Thyroid gland (tissue), 4 donors: ENCODE measurements at regions not wholly inside any gene's neighbourhood (a gene's known extent, or its start where the extent isn't known, plus 50 kb on each side); places are given as distances from the start of the nearest gene placed in this dataset.

Experiments used
- POLR2A ChIP-seq, 2 donors: fragments of 450-650 bp; IDR thresholded peaks; one replicate each; pipeline ENCODE4 v1.6.1; 2017; ENCODE audit warnings: antibody characterized with exemption in 2 of 2, mild to moderate bottlenecking in 2 of 2, moderate library complexity in 1 of 2
- TF ChIP-seq, protein P1 (sequence below), 6 experiments: fragments of 200-600 bp in 3 of 6; fragments of 450-650 bp in 3 of 6; sonication (generic) in 3 of 6; IDR thresholded peaks; one replicate each; pipeline ENCODE4 v1.5.1; 2016 to 2019; ENCODE audit warnings: antibody characterized with exemption in 6 of 6, mild to moderate bottlenecking in 2 of 6, inconsistent platforms in 1 of 6, moderate library complexity in 1 of 6

DNA sequence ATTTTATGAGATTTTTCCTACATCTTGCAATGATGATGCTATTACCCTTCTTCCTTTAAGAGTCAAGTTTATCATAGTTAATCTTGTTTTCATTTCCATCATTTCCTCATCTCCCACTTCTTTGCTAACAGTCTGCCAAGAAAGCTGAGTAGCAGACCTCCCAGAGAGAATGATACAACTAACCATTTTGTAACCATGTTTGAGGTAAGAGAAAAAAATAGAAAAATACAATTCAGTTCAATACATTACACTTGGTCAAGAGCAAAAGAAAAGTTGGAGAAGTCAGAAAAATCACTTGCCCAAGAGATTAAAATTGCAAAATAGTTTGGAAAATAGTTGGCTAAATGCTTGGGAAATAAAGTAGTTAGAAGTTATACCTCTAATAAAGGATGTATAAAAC lies 154.4 kb downstream of the ABCA8 start:
- no peak for TF ChIP-seq POLR2A (IDR thresholded peaks at IDR 0.05)
- TF ChIP-seq, protein P1, sequence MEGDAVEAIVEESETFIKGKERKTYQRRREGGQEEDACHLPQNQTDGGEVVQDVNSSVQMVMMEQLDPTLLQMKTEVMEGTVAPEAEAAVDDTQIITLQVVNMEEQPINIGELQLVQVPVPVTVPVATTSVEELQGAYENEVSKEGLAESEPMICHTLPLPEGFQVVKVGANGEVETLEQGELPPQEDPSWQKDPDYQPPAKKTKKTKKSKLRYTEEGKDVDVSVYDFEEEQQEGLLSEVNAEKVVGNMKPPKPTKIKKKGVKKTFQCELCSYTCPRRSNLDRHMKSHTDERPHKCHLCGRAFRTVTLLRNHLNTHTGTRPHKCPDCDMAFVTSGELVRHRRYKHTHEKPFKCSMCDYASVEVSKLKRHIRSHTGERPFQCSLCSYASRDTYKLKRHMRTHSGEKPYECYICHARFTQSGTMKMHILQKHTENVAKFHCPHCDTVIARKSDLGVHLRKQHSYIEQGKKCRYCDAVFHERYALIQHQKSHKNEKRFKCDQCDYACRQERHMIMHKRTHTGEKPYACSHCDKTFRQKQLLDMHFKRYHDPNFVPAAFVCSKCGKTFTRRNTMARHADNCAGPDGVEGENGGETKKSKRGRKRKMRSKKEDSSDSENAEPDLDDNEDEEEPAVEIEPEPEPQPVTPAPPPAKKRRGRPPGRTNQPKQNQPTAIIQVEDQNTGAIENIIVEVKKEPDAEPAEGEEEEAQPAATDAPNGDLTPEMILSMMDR (IDR thresholded peaks at IDR 0.05), result no peak
